Stimulated activated CD8-positive, alpha-beta memory T cell treated with anti-CD3 and anti-CD28 coated beads, Interleukin-7, amount 100 ng/mL, for 48 hours (primary cell): ENCODE measurements at regions not wholly inside any gene's neighbourhood (a gene's known extent, or its start where the extent isn't known, plus 50 kb on each side); places are given as distances from the start of the nearest gene placed in this dataset.

Experiments
- DNase-seq, 2 donors: peaks; one replicate each; pipeline ENCODE4 v3.0.0-alpha.2; 2020; ENCODE audit warnings: low read depth in 1 of 2; ENCODE audit errors: extremely low read depth in 1 of 2

- no peak for DNase-seq
Measured at GRCh38 chr17:34151102-34151501, 104.0 kb upstream of the CCL2 start.

- no peak for DNase-seq
Measured at GRCh38 chr17:34153991-34154390, 101.1 kb upstream of the CCL2 start.

DNA sequence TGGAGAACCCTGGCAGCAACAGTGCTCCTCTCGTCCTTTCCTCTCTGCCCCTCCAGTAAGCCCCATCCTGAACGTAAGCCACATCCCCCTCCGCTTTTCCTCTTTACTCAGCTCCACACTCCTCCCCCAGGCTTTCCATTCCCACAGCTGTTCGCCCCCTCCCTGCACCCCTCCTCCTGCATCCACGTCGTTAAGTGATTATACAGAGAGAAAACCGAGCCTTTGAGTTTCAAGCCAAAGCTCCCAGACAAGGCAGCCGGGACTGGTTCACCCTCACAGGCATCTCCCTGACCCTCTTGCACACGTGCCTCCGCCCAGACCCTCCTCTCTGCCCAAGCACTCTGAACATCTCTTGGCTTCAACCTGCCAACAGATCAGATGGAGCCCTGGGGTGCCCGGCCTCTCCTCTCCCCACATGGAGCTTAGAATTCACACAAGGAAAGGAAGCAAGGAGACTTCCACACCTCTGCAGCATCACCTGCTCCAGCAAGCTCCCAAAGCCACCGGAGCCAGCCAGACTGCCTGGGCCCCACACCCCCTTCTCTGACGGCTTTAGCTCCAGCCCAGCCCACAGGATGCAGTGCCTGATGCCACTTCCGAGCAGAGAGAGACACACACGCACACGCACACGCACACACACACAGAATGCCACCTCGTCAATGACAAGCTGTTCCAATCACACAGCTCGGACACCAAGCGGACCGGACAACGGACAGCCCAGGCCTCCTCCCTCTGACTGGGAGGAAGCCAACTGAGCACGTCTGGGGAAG lies 99.9 kb upstream of the CCL2 start:
- DNase-seq, result no peak

GRCh38 chr17:34155947-34156346 lies 99.1 kb upstream of the CCL2 start:
- DNase-seq, result no peak

DNA sequence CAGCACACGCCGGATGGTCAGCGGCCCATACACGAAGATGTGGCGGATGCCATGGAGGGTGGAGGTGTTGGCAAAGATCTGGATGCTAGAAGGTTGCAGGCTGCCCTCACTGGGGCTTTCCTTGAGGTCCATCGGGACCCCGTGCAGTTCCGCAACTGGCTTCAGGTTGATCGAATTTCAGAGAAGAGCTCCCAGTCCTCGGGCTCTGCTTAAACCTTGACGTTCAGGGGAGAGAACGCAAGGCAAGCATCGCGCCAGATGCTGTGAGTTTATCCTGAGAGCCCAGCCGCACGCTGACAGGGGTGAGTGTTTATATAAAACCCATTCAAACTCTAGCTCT lies 98.7 kb upstream of the CCL2 start:
- DNase-seq, result no peak

- no peak for DNase-seq
Measured at GRCh38 chr17:34156741-34157589, 98.1 kb upstream of the CCL2 start.

DNA sequence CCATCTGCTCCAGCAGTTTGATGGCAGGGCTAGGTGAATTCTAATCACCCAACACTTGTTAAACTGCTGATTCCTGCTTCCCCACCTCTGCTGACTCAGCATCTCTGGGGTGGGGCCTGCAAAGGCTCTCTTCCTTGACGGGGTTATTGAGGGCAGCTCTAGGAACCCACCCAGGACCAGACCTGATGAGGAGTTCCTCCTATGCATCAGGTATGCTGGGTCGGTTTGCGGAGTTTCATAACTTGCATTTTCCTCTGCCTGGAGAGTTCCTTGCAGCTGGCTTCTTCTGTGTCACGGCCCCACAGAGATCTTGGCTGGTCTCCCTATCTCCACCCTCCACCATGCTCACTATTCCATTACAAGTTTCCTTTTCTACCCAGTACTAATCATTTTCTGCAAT lies 93.4 kb upstream of the CCL2 start:
- DNase-seq, result no peak

DNA sequence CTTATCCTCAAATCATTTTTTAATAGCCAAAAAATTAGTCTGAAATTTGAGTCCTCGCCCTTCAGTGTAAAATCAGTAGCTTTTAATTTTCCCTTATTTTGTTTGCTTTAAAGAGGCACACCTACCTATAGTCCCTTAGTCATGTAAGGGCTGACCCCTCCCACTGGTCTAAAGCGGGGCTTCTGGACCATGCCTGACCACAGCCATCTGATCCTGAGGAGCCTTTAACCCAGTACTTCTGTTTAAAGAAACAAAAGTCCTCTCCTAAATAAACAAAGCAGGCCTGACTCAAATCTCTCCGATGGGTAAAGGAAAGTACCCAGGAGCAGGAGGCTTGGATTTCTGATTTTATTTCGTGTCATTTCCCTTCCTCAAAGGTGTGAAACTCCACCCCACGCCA lies 92.0 kb upstream of the CCL2 start:
- no peak for DNase-seq

- no peak for DNase-seq
Measured at GRCh38 chr17:34163646-34164045, 91.4 kb upstream of the CCL2 start.

DNA sequence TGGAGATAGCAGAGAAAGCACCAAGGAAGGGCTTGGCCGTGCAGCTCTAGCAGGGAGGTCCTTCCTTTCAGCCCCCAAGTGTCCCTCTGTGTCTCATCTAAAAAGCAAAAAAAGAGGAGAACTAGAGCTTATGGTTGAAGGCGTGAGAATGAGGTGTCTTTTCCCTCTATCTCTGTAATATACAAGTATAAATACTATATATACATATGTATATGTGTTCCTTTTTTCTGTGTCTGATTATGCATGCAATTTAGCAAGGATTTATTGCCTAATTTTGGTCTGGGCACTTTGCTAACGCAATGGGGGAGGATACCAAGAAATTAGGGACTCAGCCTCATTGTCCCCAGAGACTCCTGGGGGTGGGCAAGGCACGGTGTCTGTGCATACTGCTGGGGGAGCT lies 90.2 kb upstream of the CCL2 start:
- no peak for DNase-seq

DNA sequence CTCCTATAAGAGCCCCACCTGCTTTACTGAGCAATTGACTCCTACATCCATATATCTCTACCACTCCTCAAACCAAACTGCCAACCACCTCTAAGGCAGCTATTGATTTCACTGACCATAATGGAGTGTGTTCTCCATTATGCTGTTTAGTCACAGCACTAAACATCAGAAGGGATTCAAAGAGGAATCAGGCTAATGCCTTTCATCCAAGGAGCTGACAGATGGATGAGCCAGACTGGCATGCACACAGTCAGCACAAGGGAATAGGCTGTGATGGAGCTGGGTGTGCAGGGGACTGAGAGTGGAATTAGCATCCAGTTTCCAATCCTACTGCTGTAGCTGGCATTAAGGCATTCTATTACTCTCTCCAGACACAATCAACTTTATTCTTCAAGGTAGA lies 88.7 kb upstream of the CCL2 start:
- DNase-seq, result no peak

- DNase-seq, result no peak
Measured at GRCh38 chr17:34167354-34167753, 87.7 kb upstream of the CCL2 start.

DNA sequence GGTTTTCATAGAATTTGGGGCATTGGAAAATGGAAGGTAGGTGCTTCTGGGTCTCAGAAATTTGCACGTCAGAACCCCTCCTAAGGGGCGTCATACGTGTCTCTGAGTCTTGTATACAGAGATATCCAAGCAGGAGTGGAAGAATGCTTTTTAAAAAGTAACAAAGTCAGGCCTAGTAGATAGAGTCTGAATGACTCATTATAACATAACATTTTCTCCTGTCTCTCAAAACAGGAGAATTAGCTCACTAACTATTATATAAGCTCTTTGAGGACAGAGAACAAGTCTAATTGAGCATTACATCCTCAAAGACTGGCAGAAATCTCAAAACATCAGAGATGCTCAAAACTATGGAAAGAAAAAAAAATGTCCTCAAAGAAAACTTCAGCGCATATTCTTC lies 86.1 kb upstream of the CCL2 start:
- DNase-seq, result no peak

GRCh38 chr17:34169496-34169895 lies 85.6 kb upstream of the CCL2 start:
- no peak for DNase-seq

GRCh38 chr17:34171245-34171818 lies 83.8 kb upstream of the CCL2 start:
- peak; percentile 10 to 33 for DNase-seq

- DNase-seq, result no peak
Measured at GRCh38 chr17:34172390-34172918, 82.6 kb upstream of the CCL2 start.

GRCh38 chr17:34173241-34173640 lies 81.8 kb upstream of the CCL2 start:
- no peak for DNase-seq

DNA sequence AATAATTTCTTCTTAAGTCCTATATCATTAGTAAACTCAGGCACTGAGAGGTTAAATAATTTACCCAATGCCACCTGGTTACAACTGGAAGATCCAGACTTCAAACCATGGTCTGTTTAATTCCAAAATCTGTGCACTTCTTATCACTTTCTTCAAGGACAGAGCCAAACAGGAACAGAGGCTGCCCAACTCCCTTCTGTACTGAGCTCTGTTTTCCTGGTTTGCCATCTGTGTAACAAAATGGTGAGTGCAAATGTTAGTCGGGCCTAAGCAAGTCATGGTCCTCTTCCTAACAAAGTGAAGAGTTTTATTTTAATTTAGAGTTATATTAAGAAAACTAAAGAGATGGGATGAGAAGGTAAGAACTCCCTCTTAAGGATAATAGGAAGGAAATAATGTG lies 80.6 kb upstream of the CCL2 start:
- DNase-seq, result no peak

- no peak for DNase-seq
Measured at GRCh38 chr17:34176440-34176839, 78.6 kb upstream of the CCL2 start.

GRCh38 chr17:34177642-34178041 lies 77.4 kb upstream of the CCL2 start:
- no peak for DNase-seq

DNA sequence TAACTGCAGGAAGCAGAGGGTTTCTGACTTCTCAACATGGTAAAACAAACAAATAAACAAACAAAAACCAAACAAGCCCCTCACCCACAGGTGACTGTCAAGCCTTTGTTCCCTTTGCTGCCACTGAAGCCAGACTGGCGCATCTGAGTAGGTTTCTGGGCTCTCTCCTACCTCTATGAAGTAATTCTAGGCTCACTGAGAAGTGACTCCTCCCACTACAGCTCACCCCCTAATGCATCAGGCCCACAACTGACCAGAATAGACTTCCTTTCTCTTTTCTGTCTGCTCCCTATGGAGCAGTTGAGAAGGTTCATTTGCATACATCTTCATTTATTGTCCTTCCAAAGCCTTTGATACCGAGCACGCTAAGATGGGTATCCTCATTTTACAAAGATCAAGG lies 77.0 kb upstream of the CCL2 start:
- no peak for DNase-seq
